Mesenchymal stem cell (in vitro differentiated cells and primary cell): ENCODE measurements at regions not wholly inside any gene's neighbourhood (a gene's known extent, or its start where the extent isn't known, plus 50 kb on each side); places are given as distances from the start of the nearest gene placed in this dataset.
"Not testable (repeated sequence)": the region's sequence is repeated elsewhere in the genome, so short reads cannot be mapped to it uniquely, and the experiment has no call there.

ENCODE experiments used
- DNase-seq: peaks from one replicate; pipeline ENCODE4 v3.0.0-alpha.2; 2013
- H2AFZ ChIP-seq: one replicate; pipeline ENCODE4 v1.6.1; 2013; ENCODE audit warnings: low read depth, mild to moderate bottlenecking, control low read depth, inconsistent platforms, low read length, moderate library complexity
- H2AK5ac ChIP-seq: 2 replicates; pipeline ENCODE4 v1.6.1; 2013; ENCODE audit warnings: low read length, moderate library complexity, mild to moderate bottlenecking, inconsistent platforms; ENCODE audit not compliant: severe bottlenecking
- H2BK120ac ChIP-seq: one replicate; pipeline ENCODE4 v1.6.1; 2013; ENCODE audit warnings: low read depth, mild to moderate bottlenecking, inconsistent platforms, low read length, moderate library complexity
- H2BK12ac ChIP-seq, 2 experiments: one replicate each; pipeline ENCODE4 v1.6.1; 2013; ENCODE audit warnings: inconsistent platforms in 2 of 2, low read length in 2 of 2, mild to moderate bottlenecking in 2 of 2, moderate library complexity in 2 of 2, control low read depth in 1 of 2
- H2BK15ac ChIP-seq: one replicate; pipeline ENCODE4 v1.6.1; 2013; ENCODE audit warnings: mild to moderate bottlenecking, low read depth, inconsistent platforms; ENCODE audit not compliant: poor library complexity, severe bottlenecking
- H2BK5ac ChIP-seq: 2 replicates; pipeline ENCODE4 v1.6.1; 2013; ENCODE audit warnings: low read depth, mild to moderate bottlenecking, low read length, control low read depth, inconsistent platforms; ENCODE audit not compliant: poor library complexity, severe bottlenecking
- H3K14ac ChIP-seq, 2 experiments: one replicate each; pipeline ENCODE4 v1.6.1; 2013; ENCODE audit warnings: inconsistent platforms in 2 of 2, low read length in 2 of 2, control low read depth in 1 of 2, mild to moderate bottlenecking in 1 of 2, moderate library complexity in 1 of 2
- H3K18ac ChIP-seq, 2 experiments: one replicate each; pipeline ENCODE4 v1.6.1; 2013; ENCODE audit warnings: inconsistent platforms in 2 of 2, low read length in 2 of 2, control low read depth in 1 of 2, low read depth in 1 of 2, mild to moderate bottlenecking in 1 of 2
- H3K23ac ChIP-seq, 2 experiments: one replicate each; pipeline ENCODE4 v1.6.1; 2013; ENCODE audit warnings: inconsistent platforms in 2 of 2, low read length in 2 of 2, mild to moderate bottlenecking in 2 of 2, moderate library complexity in 2 of 2, control low read depth in 1 of 2
- H3K27ac ChIP-seq: 2 replicates; pipeline ENCODE4 v1.5.1; 2013; ENCODE audit warnings: mild to moderate bottlenecking, moderate library complexity, low read length, control low read depth, inconsistent platforms; ENCODE audit not compliant: poor library complexity, severe bottlenecking
- H3K27me3 ChIP-seq, 2 experiments: 2 replicates each; pipeline versions ENCODE4 v1.6.1 to v1.7.0; 2013; ENCODE audit warnings: low read length in 2 of 2, mild to moderate bottlenecking in 2 of 2, moderate library complexity in 2 of 2, control low read depth in 1 of 2, inconsistent platforms in 1 of 2; ENCODE audit not compliant: control insufficient read depth in 1 of 2, insufficient read depth in 1 of 2
- H3K36me3 ChIP-seq, 2 experiments: 2 replicates each; pipeline versions ENCODE4 v1.6.1 to v1.7.0; 2013; ENCODE audit warnings: low read length in 2 of 2, control low read depth in 1 of 2, inconsistent platforms in 1 of 2, low read depth in 1 of 2, mild to moderate bottlenecking in 1 of 2; ENCODE audit not compliant: insufficient read depth in 2 of 2, control insufficient read depth in 1 of 2
- H3K4ac ChIP-seq, 2 experiments: one replicate each; pipeline ENCODE4 v1.6.1; 2013; ENCODE audit warnings: inconsistent platforms in 2 of 2, low read length in 2 of 2, mild to moderate bottlenecking in 2 of 2, moderate library complexity in 2 of 2, control low read depth in 1 of 2, low read depth in 1 of 2
- H3K4me1 ChIP-seq: 2 replicates; pipeline ENCODE4 v1.6.1; 2013; ENCODE audit warnings: low read depth, low read length, control low read depth; ENCODE audit not compliant: control insufficient read depth, insufficient read depth
- H3K4me2 ChIP-seq: 2 replicates; pipeline ENCODE4 v1.6.1; 2013; ENCODE audit warnings: low read length, mild to moderate bottlenecking, inconsistent platforms; ENCODE audit not compliant: poor library complexity, severe bottlenecking
- H3K4me3 ChIP-seq, 2 experiments: 2 replicates each; pipeline versions ENCODE4 v1.5.1 to v1.7.0; 2013; ENCODE audit warnings: low read length in 2 of 2, mild to moderate bottlenecking in 2 of 2, control low read depth in 1 of 2, low read depth in 1 of 2; ENCODE audit not compliant: insufficient read depth in 1 of 2
- H3K79me1 ChIP-seq: replicated peaks from 2 replicates; pipeline ENCODE4 v1.6.1; 2013; ENCODE audit warnings: mild to moderate bottlenecking, control low read depth, low read length, inconsistent platforms; ENCODE audit not compliant: poor library complexity, severe bottlenecking
- H3K9ac ChIP-seq: 2 replicates; pipeline ENCODE4 v1.7.0; 2013; ENCODE audit warnings: mild to moderate bottlenecking, low read length, moderate library complexity
- H3K9me3 ChIP-seq: 2 replicates; pipeline ENCODE4 v1.7.0; 2013; ENCODE audit warnings: mild to moderate bottlenecking, low read length; ENCODE audit not compliant: control insufficient read depth
- H4K8ac ChIP-seq: one replicate; pipeline ENCODE4 v1.6.1; 2013; ENCODE audit warnings: inconsistent platforms, mild to moderate bottlenecking, low read length, moderate library complexity
- H4K91ac ChIP-seq: one replicate; pipeline ENCODE4 v1.6.1; 2013; ENCODE audit warnings: mild to moderate bottlenecking, low read length, inconsistent platforms
- WGBS: methylation state at CpG from one replicate; pipeline ENCODE4 v1.1.7; 2013; ENCODE audit warnings: mixed read lengths; 5-methylcytosine and 5-hydroxymethylcytosine counted together

DNA sequence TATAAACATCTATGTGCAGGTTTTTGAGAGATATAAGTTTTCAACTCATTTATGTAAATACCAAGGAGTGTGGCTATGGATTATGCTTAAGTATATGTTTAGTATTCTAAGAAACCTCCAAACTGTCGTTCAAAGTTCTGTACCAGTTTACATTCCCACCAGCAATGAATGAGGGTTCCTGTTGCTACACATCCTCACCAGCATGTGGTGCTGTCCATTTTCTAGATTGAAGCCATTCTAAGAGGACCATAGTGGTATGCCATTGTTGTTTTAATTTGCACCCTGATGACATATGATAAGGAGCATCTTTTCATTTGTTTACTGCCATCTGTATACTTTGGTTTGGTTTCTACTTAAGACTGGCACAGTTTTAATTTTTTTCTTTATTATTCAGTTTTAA, 2097.9 kb downstream of the LRRC4C start:
- DNase-seq, result no peak
- Histone ChIP-seq H2BK12ac (no peak overlapping the region), H3K27ac (no peak overlapping the region), H3K4ac (no peak overlapping the region), H3K4me3 (no peak overlapping the region), H2BK15ac (no peak overlapping the region), H3K14ac (no peak overlapping the region), H4K91ac (no peak overlapping the region), H3K18ac (no peak overlapping the region), H2AFZ (no peak overlapping the region), H3K36me3 (no peaks in the 10 kb centered on the region), H3K9me3 (no peaks in the 10 kb centered on the region), H2AK5ac (no peak overlapping the region), H4K8ac (no peak overlapping the region), H3K4me1 (no peaks in the 10 kb centered on the region), H3K9ac (no peak overlapping the region), H2BK5ac (no peak overlapping the region), H3K23ac (no peak overlapping the region), H3K27me3 (no peaks in the 10 kb centered on the region), H3K79me1 (no peaks in the 10 kb centered on the region), H2BK120ac (no peak overlapping the region), H3K4me2 (no peak overlapping the region)
- no CpG with 5 or more reads among the region's 1 CpG for WGBS

DNA sequence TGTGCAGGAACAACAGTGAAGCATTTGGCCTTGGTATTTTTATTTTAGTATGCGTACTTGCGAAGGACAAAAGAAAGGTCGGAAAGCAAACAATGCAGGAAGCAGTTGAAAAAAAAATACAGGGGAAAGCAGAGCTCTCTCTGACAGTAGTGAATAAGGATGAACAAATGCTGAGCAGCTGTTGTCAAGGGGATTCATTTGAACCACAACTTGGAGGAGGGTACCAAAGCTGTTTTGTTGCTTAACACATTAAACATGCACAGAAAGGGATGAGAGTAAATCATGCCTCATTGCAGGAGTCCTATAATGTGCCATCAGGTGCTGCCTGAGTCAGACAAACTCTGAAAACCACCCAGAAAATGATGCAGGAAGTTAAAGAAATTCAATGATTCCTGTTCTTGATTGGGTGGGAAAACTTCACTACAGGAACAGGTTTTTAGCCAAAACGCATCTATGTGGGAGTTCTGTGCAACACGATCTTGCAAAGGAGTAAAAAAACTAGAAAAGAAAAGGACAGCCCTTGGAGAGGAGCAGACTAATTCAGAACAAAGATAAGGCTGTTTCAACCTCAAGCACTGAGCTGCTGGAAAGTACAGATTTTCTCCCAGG, 2113.5 kb downstream of the LRRC4C start:
- no peaks in the 10 kb centered on the region for H3K9me3 ChIP-seq
- H4K8ac ChIP-seq, result no peak overlapping the region
- no peak overlapping the region for H3K14ac ChIP-seq
- H3K79me1 ChIP-seq, result no peaks in the 10 kb centered on the region
- no peak overlapping the region for H3K27ac ChIP-seq
- H3K4me1 ChIP-seq, result no peaks in the 10 kb centered on the region
- H2BK5ac ChIP-seq, result no peak overlapping the region
- no peak overlapping the region for H3K4ac ChIP-seq
- no peaks in the 10 kb centered on the region for H3K36me3 ChIP-seq
- H2BK12ac ChIP-seq, result no peak overlapping the region
- 77% methylated on average over 5 of the region's 5 CpGs for WGBS
- no peak overlapping the region for H3K18ac ChIP-seq
- H2AK5ac ChIP-seq, result no peak overlapping the region
- H3K4me3 ChIP-seq, result no peak overlapping the region
- H3K23ac ChIP-seq, result no peak overlapping the region
- H2BK120ac ChIP-seq, result no peak overlapping the region
- H3K4me2 ChIP-seq, result no peak overlapping the region
- no peaks in the 10 kb centered on the region for H3K27me3 ChIP-seq
- no peak overlapping the region for H2BK15ac ChIP-seq
- no peak overlapping the region for H4K91ac ChIP-seq
- no peak overlapping the region for H3K9ac ChIP-seq
- no peak for DNase-seq
- no peak overlapping the region for H2AFZ ChIP-seq

DNA sequence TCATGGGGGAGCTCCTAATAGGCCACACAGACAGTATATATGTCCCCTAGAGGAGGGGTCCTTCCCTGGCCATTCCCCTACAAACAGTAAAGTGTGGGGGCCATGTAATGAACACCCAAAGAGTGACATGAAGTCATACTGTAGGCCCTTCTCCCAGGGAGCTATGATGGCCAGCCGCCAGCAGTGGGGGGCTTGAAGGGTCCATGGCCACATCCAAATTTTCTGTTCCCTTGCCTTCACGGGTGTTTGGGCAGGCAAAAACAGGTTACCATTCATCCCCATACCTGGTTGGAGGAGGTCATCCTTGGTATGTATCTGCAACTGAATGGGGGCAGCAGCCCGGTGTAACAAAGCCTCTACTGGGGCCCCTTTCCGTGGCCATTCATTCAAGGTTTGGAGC, 2118.0 kb downstream of the LRRC4C start:
- Histone ChIP-seq H3K4me3 (no peak overlapping the region), H2AFZ (no peak overlapping the region), H2BK5ac (no peak overlapping the region), H2BK120ac (no peak overlapping the region), H2BK15ac (no peak overlapping the region), H3K14ac (no peak overlapping the region), H3K36me3 (no peaks in the 10 kb centered on the region), H4K8ac (no peak overlapping the region), H3K4me1 (no peaks in the 10 kb centered on the region), H3K4me2 (no peak overlapping the region), H2AK5ac (no peak overlapping the region), H3K18ac (no peak overlapping the region), H3K23ac (no peak overlapping the region), H3K9me3 (peaks cover 4% of the 10 kb centered on the region), H3K4ac (no peak overlapping the region), H3K27ac (no peak overlapping the region), H3K9ac (no peak overlapping the region), H3K79me1 (no peaks in the 10 kb centered on the region), H2BK12ac (no peak overlapping the region), H3K27me3 (no peaks in the 10 kb centered on the region), H4K91ac (no peak overlapping the region)
- WGBS, result 87% methylated on average over 4 of the region's 4 CpGs
- DNase-seq, result no peak

DNA sequence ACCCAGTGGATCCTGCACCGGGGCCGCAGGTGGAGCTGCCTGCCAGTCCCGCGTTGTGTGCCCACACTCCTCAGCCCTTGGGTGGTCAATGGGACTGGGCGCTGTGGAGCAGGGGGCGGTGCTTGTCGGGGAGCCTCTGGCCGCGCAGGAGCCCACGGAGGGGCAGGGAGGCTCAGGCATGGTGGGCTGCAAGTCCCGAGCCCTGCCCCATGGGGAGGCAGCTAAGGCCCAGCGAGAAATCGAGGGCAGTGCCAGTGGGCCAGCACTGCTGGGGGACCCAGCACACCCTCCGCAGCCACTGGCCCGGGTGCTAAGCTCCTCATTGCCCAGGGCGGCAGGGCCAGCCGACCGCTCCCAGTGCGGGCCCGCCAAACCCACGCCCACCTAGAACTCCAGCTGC, 2126.4 kb downstream of the LRRC4C start:
- H4K91ac ChIP-seq, H3K9ac ChIP-seq, H3K23ac ChIP-seq, H2BK12ac ChIP-seq, H3K14ac ChIP-seq, H2BK120ac ChIP-seq, H3K27ac ChIP-seq, H3K4me3 ChIP-seq, H3K9me3 ChIP-seq, H2BK5ac ChIP-seq, H3K4ac ChIP-seq, H4K8ac ChIP-seq, H3K4me1 ChIP-seq, H2BK15ac ChIP-seq, H3K4me2 ChIP-seq, H3K18ac ChIP-seq, H2AK5ac ChIP-seq, H3K36me3 ChIP-seq, H3K27me3 ChIP-seq, H2AFZ ChIP-seq, H3K79me1 ChIP-seq, DNase-seq: not testable (repeated sequence)
- 87% methylated on average over 20 of the region's 21 CpGs for WGBS
